ENCODE measurements at regions not wholly inside any gene's neighbourhood (a gene's known extent, or its start where the extent isn't known, plus 50 kb on each side); places are given as distances from the start of the nearest gene placed in this dataset.
"Not testable (repeated sequence)": the region's sequence is repeated elsewhere in the genome, so short reads cannot be mapped to it uniquely, and the experiment has no call there.

DNA sequence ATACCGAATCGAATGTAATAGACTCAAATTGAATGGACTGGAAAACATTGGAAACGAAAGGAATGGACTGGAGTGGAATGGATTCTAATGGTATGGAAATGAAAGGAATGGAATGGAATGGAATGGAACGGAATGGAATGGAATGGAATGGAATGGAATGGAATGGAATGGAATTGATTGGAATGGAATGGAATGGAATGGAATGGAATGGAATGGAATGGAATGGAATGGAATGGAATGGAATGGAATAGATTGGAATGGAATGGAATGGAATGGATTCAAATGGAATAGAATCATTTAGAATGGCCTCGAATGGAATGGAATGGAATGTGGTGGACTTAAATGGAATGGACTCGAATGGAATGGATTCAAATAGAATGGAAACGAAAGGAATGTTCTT is 1057.5 kb upstream of the USP9Y start:
- not testable (repeated sequence) for H3K4me3 Mint-ChIP-seq, H3K27ac Mint-ChIP-seq, H3K27me3 Mint-ChIP-seq, H3K4me1 Mint-ChIP-seq
- Mint-ChIP-seq H3K9me3 (peaks cover 45% of the 10 kb centered on the region), H3K36me3 (peaks cover 15% of the 10 kb centered on the region)

DNA sequence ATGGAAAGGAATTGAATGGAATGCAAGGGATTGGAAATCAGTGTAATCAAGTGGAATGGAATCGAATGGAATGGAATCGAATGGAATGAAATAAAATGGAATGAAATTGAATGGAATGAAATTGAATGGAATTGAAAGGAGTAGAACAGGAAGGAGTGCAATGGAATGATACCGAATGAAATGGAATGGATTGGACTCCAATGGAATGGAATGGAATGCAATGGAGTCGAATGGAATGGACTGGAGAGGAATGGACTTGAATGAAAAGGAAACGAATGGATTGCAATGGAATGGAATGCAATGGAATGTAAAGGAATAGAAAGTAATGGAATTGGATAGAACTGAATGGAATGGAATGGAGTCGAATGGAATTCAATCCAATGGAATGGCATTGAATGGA is 1032.8 kb upstream of the USP9Y start:
- no peaks in the 10 kb centered on the region for H3K27me3 Mint-ChIP-seq
- peaks cover 60% of the 10 kb centered on the region for H3K9me3 Mint-ChIP-seq
- H3K36me3 Mint-ChIP-seq: peaks cover 21% of the 10 kb centered on the region
- no peaks in the 10 kb centered on the region for H3K4me1 Mint-ChIP-seq
- H3K27ac Mint-ChIP-seq: no peak overlapping the region
- H3K4me3 Mint-ChIP-seq: no peak overlapping the region
